HepG2 (cell line): ENCODE measurements at regions not wholly inside any gene's neighbourhood (a gene's known extent, or its start where the extent isn't known, plus 50 kb on each side); places are given as distances from the start of the nearest gene placed in this dataset.

Source experiments
- ATAC-seq: fragments of 200-7000 bp; cut with Tn5 transposase; 3 replicates; pipeline ENCODE4 v1.9.1; 2020; ENCODE audit warnings: mild to moderate bottlenecking, moderate library complexity
- BruUV-seq: library from RNA; stranded (reverse); fragments of 400-500 nt; replicated peaks from 2 replicates; lab custom pipeline; 2021; lab: Mats Ljungman, UMichigan
- CTCF ChIA-PET: fragments of 300-600 bp; formaldehyde crosslinking; extraction: SDS; loops from one replicate; lab custom pipeline; 2021; ENCODE audit warnings: low total read pairs, inconsistent platforms, low intra/inter-chr PET ratio; lab: Yijun Ruan, JAX
- POLR2A ChIA-PET: fragments of 350-600 bp; sonication (Branson Sonifier 250); formaldehyde crosslinking; loops from one replicate; lab custom pipeline; 2020; ENCODE audit warnings: antibody characterized with exemption, inconsistent platforms; lab: Yijun Ruan, JAX
- DNase-seq: peaks from one replicate; pipeline ENCODE4 v3.0.0-alpha.2; 2015; ENCODE audit warnings: low spot score
- FAIRE-seq: peaks from 3 replicates; lab custom pipeline; 2011; peaks lifted over from hg19 to GRCh38; lab: Jason Lieb, UNC
- H2AFZ ChIP-seq: one replicate; pipeline ENCODE4 v1.6.1; 2011; ENCODE audit warnings: low read length, inconsistent platforms
- H3K27ac ChIP-seq: fragments of 300-600 bp; 3 replicates; pipeline ENCODE4 v1.8.0; 2011; ENCODE audit warnings: mixed run types, mild to moderate bottlenecking, mixed read lengths, low read length, inconsistent platforms; ENCODE audit not compliant: insufficient read depth; ENCODE audit errors: extremely low read length
- H3K27me3 ChIP-seq, 2 experiments: fragments of 200-600 bp in 1 of 2; 2 replicates in 1 of 2; 3 replicates in 1 of 2; pipeline versions ENCODE4 v1.6.0 to v1.8.0; 2011; ENCODE audit warnings: low read length in 2 of 2, mild to moderate bottlenecking in 2 of 2, moderate library complexity in 2 of 2, inconsistent platforms in 1 of 2; ENCODE audit not compliant: insufficient read depth in 2 of 2, control insufficient read depth in 1 of 2
- H3K36me3 ChIP-seq, 2 experiments: fragments of 200-600 bp in 1 of 2; replicated peaks in 1 of 2; 2 replicates in 1 of 2; 3 replicates in 1 of 2; pipeline versions ENCODE4 v1.5.1 to v1.8.0; 2011; ENCODE audit warnings: low read length in 2 of 2, inconsistent platforms in 1 of 2; ENCODE audit not compliant: insufficient read depth in 2 of 2, control insufficient read depth in 1 of 2
- H3K4me1 ChIP-seq: 2 replicates; pipeline ENCODE4 v1.5.1; 2012; ENCODE audit warnings: low read length, inconsistent platforms; ENCODE audit not compliant: insufficient read depth
- H3K4me2 ChIP-seq: 2 replicates; pipeline ENCODE4 v1.6.0; 2011; ENCODE audit warnings: low read depth, low read length, inconsistent platforms
- H3K4me3 ChIP-seq, 3 experiments: fragments of 200-600 bp in 1 of 3; sonication (generic), shearing (Covaris generic) in 1 of 3; replicated peaks in 1 of 3; 2 replicates each; pipeline ENCODE4 v1.5.1; 2011 to 2016; ENCODE audit warnings: low read length in 3 of 3, inconsistent platforms in 2 of 3, low read depth in 2 of 3, mild to moderate bottlenecking in 2 of 3, control low read depth in 1 of 3, mixed read lengths in 1 of 3; ENCODE audit not compliant: insufficient read depth in 1 of 3
- H3K79me2 ChIP-seq: one replicate; pipeline ENCODE4 v1.6.1; 2011; ENCODE audit warnings: low read length, inconsistent platforms; ENCODE audit not compliant: insufficient read depth
- H3K9ac ChIP-seq: 2 replicates; pipeline ENCODE4 v1.6.0; 2011; ENCODE audit warnings: mild to moderate bottlenecking, low read depth, low read length, inconsistent platforms; ENCODE audit not compliant: insufficient read depth
- H3K9me3 ChIP-seq: 2 replicates; pipeline ENCODE4 v1.5.1; 2012; ENCODE audit warnings: mild to moderate bottlenecking, low read length
- H4K20me1 ChIP-seq: 2 replicates; pipeline ENCODE4 v1.6.0; 2011; ENCODE audit warnings: inconsistent platforms, mild to moderate bottlenecking, low read length, moderate library complexity; ENCODE audit not compliant: insufficient read depth
- DPF2 ChIP-seq: sonication (generic); formaldehyde crosslinking; IDR thresholded peaks from 2 replicates; pipeline ENCODE4 v1.4.0; 2020; ENCODE audit warnings: mild to moderate bottlenecking, low read depth, missing genetic modification reagents, borderline replicate concordance
- NR2F2 ChIP-seq: IDR thresholded peaks from 2 replicates; pipeline ENCODE4 v1.6.1; 2012; ENCODE audit warnings: low read depth, inconsistent platforms, borderline replicate concordance
- STAG1 ChIP-seq: sonication (generic); formaldehyde crosslinking; IDR thresholded peaks from 2 replicates; pipeline ENCODE4 v1.4.0; 2020; ENCODE audit warnings: missing genetic modification reagents
- THAP11 ChIP-seq: IDR thresholded peaks from 2 replicates; pipeline ENCODE4 v1.6.1; 2016; ENCODE audit warnings: missing biosample characterization, missing genetic modification reagents
- ZFP36 ChIP-seq: fragments of 150-350 bp; IDR thresholded peaks from 2 replicates; pipeline ENCODE4 v1.6.1; 2018; ENCODE audit warnings: borderline replicate concordance, low read length, low read depth; ENCODE audit not compliant: partially characterized antibody
- WGBS: methylation state at CpG from one replicate; pipeline ENCODE4 v1.1.6; 2017; ENCODE audit warnings: low lambda C conversion rate; 5-methylcytosine and 5-hydroxymethylcytosine counted together
- in situ Hi-C: cut with HindIII; loops from 2 replicates; pipeline ENCODE4 v1.10.0; 2017; ENCODE audit warnings: low pct_unique_long_range_greater_than_20kb; ENCODE audit not compliant: extremely low pct_ligation_motif_present
- intact Hi-C: fragments of 100-400 bp; cut with micrococcal nuclease; formaldehyde crosslinking; loops from one replicate; pipeline ENCODE4 v1.10.0; 2022; ENCODE audit not compliant: unreplicated experiment
- TF ChIP-seq, protein P1 (sequence below): sonication (generic); formaldehyde crosslinking; IDR thresholded peaks from 2 replicates; pipeline ENCODE4 v1.5.0; 2020; ENCODE audit warnings: mild to moderate bottlenecking, missing genetic modification reagents, moderate library complexity

DNA sequence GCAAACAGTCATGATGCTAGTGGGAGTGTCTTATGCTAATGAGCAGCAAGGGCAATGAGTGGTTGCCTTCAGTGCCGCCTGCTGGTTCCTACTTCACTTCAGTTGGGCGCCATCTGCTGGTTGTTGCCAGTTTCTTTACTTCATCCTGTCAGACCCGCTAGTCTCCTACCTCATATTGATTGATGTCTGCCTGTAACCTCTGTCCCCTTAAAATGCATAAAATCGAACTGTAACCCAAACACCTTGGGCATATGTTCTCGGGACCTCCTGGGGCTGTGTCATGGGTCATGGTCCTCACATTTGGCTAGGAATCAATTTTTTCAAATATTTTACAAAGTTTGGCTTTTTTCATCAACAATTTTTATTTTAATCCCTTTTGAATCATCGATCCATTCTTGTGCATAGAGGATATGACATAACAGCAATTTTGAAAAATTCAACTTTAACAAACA is 62.8 kb upstream of the C7orf33 start (continued):
- TF ChIP-seq ZFP36: no peak

DNA sequence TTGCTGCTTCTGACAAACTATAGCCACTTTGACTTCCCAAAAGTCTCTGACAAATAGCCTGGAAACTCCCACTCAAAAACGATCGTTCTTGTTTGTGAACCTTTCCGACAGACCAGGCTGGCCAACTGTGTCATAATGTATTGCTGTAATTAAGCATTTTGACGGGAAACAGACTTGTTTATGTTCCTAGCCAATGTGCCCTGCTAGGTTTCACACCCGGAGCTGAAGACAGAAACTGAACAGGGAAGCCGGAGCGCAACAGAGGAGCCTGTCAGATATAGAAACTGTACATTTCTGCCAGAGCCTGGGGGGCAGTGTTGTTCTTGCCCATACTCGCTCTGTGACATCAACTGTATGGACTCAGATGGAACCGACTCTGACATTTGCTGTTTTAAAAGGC is 55.3 kb upstream of the C7orf33 start:
- Histone ChIP-seq H3K27ac (no peak overlapping the region), H3K4me1 (no peaks in the 10 kb centered on the region), H3K9me3 (no peaks in the 10 kb centered on the region), H3K4me2 (no peak overlapping the region), H3K4me3 (no peak overlapping the region), H3K36me3 (no peaks in the 10 kb centered on the region), H4K20me1 (no peaks in the 10 kb centered on the region), H2AFZ (no peak overlapping the region), H3K27me3 (peaks cover 0 to 13% of the 10 kb centered on the region in 2 experiments; a peak in 2 of 5 replicates), H3K9ac (no peak overlapping the region), H3K79me2 (no peaks in the 10 kb centered on the region)
- intact Hi-C loops: no loop called here
- no peak for TF ChIP-seq DPF2 (CRISPR knock-in tag)
- TF ChIP-seq THAP11 (CRISPR knock-in tag): no peak
- no peak for TF ChIP-seq NR2F2
- TF ChIP-seq, protein P1, sequence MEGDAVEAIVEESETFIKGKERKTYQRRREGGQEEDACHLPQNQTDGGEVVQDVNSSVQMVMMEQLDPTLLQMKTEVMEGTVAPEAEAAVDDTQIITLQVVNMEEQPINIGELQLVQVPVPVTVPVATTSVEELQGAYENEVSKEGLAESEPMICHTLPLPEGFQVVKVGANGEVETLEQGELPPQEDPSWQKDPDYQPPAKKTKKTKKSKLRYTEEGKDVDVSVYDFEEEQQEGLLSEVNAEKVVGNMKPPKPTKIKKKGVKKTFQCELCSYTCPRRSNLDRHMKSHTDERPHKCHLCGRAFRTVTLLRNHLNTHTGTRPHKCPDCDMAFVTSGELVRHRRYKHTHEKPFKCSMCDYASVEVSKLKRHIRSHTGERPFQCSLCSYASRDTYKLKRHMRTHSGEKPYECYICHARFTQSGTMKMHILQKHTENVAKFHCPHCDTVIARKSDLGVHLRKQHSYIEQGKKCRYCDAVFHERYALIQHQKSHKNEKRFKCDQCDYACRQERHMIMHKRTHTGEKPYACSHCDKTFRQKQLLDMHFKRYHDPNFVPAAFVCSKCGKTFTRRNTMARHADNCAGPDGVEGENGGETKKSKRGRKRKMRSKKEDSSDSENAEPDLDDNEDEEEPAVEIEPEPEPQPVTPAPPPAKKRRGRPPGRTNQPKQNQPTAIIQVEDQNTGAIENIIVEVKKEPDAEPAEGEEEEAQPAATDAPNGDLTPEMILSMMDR (CRISPR knock-in tag): peak; percentile 32
- peak; percentile 30; the same call in 1 of the 2 replicates for TF ChIP-seq STAG1 (CRISPR knock-in tag)
- ChIA-PET POLR2A (no interaction called here), CTCF (no interaction called here)
- no TSS peak for BruUV-seq
- no peak for DNase-seq
- WGBS: 13% methylated on average over 8 of the region's 9 CpGs
- in situ Hi-C loops: no loop called here
- peak; percentile 83 for ATAC-seq
- no peak for FAIRE-seq
